Suppressor macrophage (primary cell): ENCODE measurements at regions not wholly inside any gene's neighbourhood (a gene's known extent, or its start where the extent isn't known, plus 50 kb on each side); places are given as distances from the start of the nearest gene placed in this dataset.
A peak's percentile ranks its signal among the peaks of the same experiment; 100 is the strongest.
"Not testable (repeated sequence)": the region's sequence is repeated elsewhere in the genome, so short reads cannot be mapped to it uniquely, and the experiment has no call there.

Experiments used
- DNase-seq, 4 experiments: peaks; one replicate each; pipeline ENCODE4 v3.0.0-alpha.2; 2020 to 2022

GRCh38 chr22:25461301-25461700 lies 103.2 kb upstream of the GRK3 start:
- no peak for DNase-seq

- peak; percentile 89 to 92 (median 90) for DNase-seq
These were observed 101.8 kb upstream of the GRK3 start for GRCh38 chr22:25462474-25463346.

DNA sequence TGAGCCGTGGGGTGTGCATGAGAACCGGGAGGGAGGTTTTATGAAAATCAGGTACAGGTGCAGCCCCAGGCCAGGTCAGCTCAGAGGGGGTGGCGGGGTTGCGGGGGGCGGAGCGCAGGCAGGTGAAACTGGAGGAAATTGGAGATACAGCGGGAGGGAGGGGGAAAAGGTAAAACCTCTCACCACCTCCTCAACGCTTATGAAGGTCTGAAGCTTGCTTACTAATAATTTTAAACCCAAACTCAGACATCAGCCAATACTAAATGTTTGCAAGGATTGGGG lies 101.2 kb upstream of the GRK3 start:
- not testable (repeated sequence) for DNase-seq

DNA sequence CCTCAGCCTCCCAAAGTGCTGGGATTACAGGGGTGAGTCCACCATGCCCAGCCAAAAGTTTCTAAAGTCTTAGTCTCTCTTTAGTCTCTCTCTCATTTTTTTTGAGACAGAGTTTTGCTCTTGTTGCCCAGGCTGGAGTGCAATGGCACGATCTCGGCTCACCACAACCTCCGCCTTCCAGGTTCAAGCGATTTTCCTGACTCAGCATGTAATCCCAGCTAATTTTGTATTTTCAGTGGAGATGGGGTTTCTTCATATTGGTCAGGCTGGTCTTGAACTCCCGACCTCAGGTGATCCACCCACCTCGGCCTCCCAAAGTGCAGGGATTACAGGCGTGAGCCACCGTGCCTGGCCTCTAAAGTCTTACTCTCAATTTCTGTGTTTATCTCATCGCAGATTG lies 100.1 kb upstream of the GRK3 start:
- not testable (repeated sequence) for DNase-seq

DNA sequence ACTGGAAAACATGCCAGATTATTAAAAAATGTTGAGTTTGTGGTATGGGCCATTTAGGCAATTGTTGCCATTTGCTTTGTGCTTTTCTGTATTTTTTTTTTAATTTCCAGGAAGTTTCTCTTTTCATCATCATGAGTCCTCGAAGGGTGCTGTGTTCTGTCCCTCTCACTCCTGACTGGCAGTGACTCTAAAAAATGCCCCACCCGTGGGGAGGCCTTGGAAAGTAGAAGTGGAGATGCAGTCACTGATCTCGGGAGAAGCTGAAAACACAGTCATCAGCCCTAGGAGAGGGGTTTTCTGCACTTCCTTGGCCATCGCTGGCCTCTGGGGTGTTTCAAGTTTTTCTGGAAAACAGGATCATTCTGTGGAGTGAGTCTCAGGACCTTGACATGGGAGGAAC lies 98.5 kb upstream of the GRK3 start:
- DNase-seq: no peak

- no peak for DNase-seq
These were observed 92.1 kb upstream of the GRK3 start for GRCh38 chr22:25472382-25472781.

DNA sequence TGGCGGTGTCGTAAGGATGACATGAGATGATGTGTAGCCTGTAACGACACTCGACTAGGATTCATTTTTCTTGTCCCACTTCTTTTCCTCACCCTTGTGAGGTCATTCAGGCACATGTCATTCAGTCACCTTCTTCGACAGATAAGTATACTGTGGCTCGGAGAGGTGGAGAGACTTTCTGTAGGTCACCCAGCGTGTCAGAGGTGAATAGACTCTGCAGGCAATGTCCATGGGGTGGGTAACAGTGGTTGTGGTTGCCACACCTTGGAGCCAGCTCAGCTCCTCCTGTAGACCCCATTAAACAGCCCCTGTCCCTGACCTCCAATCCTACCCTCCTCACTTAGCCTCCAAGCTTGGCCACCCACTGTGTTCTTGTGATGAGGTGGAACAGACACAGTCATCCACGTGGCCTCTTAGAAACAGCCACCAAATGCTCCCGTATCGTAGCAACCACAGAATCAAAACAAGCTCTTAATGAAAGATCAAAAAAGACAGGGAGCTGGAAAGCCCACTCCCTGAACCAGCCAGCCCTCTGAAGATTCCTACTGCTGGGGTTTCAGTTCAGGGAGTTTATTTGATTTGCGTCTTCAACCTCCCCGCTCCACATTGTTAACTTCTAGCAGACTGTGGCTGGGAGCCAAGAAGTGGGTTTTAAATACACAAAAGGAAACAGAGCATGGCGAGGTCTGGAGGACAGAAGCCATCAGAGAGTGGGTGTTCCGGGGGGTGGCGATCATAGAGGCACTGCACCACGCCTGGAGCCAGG lies 89.0 kb upstream of the GRK3 start:
- peak in 3 of 4 experiments; percentile 28 to 56 (median 40) for DNase-seq

GRCh38 chr22:25477358-25477757 lies 87.1 kb upstream of the GRK3 start:
- no peak for DNase-seq

DNA sequence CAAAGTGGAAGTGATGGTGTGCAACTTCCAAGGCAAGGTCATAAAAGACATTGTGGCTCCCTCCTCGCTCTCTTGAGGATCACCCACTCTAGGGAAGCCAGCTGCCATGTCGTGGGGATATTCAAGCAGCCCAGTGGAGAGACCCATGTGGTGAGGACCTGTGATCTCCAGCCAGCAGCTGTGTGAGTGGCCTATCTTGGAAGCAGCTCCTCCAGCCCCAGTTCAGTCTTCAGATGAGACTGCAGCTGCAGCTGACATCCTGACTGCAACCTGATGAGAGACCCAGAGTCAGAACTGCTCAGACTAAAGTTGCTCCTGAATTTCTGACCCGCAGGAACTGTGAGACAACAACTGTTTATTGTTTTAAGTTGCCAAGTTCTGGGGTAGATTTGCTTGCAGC lies 86.4 kb upstream of the GRK3 start:
- DNase-seq: no peak

GRCh38 chr22:25478528-25478927 lies 85.9 kb upstream of the GRK3 start:
- DNase-seq: no peak

DNA sequence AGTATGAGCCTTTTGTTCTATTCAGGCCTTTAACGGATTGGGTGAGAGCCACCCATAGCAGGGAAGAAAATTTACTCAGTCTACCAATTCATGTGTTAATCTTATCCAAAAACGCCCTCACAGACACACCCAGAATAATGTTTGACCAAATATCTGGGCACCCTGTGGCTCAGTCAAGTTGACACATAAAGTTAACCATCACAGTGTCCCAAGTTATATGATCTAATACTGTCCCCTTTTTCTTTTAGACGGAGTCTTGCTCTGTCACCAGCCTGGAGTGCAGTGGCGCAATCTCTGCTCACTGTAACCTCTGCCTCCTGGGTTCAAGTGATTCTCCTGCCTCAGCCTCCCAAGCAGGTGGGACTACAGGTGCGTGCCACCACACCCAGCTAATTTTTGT lies 83.6 kb upstream of the GRK3 start:
- not testable (repeated sequence) for DNase-seq

GRCh38 chr22:25482091-25482760 lies 82.2 kb upstream of the GRK3 start:
- no peak for DNase-seq

DNA sequence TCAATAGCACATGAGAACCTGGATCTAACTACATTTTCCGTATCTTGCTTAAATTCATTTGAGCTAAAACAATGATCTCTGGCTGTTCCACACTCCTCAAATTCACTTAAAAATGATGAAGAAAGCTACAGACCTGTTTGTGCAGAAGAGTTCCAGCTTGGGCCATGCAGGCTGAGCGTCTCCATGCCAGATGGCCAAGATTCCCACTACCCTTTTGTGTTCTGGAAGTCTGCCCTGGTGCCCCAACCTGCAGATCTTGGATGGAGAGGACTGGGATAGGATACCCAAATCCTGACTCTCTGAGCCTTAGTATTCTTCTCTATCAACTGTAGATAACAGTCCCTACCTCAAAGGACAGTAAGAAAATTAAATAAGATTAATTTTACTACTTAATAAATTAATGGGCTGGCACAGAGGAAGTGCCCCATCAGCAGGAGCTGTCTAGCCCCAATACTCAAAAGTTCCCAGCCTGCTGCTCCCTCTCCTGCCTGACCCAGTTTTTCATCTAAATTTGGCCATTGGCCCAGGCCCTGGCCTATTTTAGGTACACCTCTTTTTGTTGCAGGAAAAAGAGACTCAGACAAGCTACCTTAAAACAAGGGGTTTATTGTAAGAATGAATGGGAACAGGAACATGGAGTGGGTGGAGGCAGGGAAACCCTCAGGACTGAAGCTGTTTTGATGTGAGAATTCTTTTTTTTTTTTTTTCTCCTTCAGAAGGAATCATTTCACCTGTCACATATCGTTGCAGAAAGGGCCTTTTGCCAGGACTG lies 81.4 kb upstream of the GRK3 start:
- no peak for DNase-seq

DNA sequence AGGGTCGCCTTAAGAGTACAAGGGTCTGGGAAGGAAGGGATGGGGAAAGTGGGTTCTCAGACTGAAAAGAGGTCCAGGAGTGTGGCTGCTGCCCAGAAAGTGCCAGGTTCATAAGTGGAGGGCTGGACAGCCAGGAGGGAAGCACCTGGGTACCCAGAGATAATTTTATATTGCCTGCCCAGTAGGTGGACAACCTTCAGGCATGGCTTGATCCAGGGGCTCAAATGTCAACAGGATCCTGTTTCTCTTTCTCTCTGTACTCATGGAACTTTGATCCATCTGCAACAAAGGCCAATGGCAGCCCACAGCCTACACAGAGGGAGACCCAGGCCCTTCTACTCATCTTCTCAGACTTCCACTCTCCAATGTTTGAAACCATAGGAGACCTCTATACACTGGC lies 80.5 kb upstream of the GRK3 start:
- DNase-seq: no peak

DNA sequence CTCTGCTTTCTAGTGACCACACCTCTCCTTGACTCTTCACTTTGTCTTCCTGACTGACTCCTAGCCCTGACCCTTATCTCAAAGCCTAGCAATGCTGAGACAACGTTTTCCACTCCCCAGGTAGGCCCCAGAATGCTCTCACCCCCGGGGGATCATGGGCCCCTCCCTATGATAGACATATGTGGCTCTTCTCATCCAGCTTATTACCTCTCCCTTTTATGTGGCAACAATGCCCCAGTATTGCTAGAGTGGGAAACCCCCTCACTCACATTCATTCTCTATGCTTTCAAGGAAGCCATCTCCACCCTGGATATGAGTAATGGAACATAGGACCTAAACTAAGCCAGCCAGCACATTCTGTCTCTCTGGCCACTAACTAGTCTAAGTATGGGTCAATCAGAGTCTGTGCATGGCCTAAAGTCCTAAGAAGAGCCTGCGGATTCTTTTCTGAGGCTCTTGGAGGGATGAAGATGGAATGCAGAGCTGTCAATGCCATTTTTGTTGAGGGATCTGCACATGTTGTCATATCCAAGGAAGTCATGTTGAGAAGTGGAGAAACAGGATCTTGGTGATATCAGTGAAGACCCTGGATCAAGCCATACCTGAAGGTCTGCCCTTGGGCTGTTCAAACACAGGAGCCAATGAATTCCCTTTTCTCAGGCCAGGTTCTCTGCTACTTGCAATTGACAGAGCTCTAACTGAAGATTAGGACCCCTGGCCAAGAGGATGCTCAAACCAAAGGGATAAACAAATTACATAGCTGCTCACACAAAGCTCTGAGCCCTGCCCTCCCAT lies 79.8 kb upstream of the GRK3 start:
- DNase-seq: no peak

DNA sequence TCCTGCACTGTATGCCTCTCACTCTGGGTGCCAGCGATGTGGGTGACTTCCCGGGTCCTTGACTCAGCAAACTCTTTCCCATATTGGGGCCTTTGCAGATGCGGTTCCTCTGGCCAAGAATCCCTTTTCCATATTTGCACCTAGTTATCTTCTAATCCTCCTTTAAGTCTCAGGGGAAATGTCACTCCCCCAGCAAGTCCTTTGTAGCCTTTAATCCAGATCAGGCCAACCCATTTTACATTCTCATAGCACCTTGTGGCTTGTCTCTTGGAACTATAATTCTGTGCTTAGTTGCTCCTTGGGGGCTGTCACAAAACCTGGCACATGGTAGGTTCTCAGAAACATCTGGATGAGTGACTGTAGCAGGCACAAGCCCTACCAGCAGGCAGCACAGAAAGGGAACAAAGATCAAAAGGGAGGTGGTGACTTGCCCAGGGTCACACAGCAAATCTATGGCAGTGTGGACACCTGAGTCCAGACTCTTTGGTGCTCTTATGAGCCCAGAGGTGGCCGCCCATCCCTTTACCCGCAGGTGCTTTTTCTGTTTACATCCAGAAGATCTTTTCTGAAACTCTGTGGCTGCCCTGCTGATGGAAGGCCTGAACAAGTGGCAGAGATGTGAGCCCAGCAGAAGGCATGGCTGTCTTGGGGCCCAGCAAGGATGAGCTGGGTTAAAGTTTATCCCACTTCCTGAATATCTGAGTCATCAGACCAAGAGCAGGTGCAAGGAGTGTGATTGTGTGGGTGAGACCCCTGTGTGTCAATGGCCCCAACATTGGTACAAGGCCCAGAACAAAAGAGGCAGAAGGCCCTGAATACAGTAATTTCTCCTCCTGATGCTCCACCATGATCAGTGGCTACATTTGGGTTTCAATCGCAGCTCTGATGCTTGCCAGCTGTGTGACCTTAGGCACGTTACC lies 78.6 kb upstream of the GRK3 start:
- DNase-seq: peak in 1 of 4 experiments; percentile 9

- DNase-seq: no peak
These were observed 77.0 kb upstream of the GRK3 start for GRCh38 chr22:25487508-25487907.

GRCh38 chr22:25488244-25489020 lies 76.0 kb upstream of the GRK3 start:
- DNase-seq: peak; percentile 93 to 98 (median 96)

GRCh38 chr22:25489947-25490346 lies 74.5 kb upstream of the GRK3 start:
- DNase-seq: no peak

GRCh38 chr22:25490896-25491295 lies 73.6 kb upstream of the GRK3 start:
- DNase-seq: peak in 1 of 4 experiments; percentile 28
